HCT116 (cell line): ENCODE measurements at regions not wholly inside any gene's neighbourhood (a gene's known extent, or its start where the extent isn't known, plus 50 kb on each side); places are given as distances from the start of the nearest gene placed in this dataset.

Experiments used
- ATAC-seq: fragments of 200-7000 bp; cut with Tn5 transposase; 2 replicates; pipeline ENCODE4 v1.9.1; 2020; ENCODE audit warnings: mild to moderate bottlenecking, moderate library complexity
- BruUV-seq: library from RNA; stranded (reverse); fragments of 400-500 nt; replicated peaks from 2 replicates; lab custom pipeline; 2021; lab: Mats Ljungman, UMichigan
- CTCF ChIA-PET: fragments of 300-600 bp; sonication (Branson Sonifier 250); formaldehyde crosslinking; loops from one replicate; lab custom pipeline; 2021; ENCODE audit warnings: antibody characterized with exemption; lab: Charles Lee
- POLR2A ChIA-PET: fragments of 300-600, 350-600 bp; sonication (Branson Sonifier 250); formaldehyde crosslinking; loops from one replicate; lab custom pipeline; 2021; ENCODE audit warnings: antibody characterized with exemption; lab: Charles Lee
- RAD21 ChIA-PET, 2 experiments: fragments of 300-600 bp; sonication (Branson Sonifier 250); formaldehyde crosslinking; loops; one replicate each; lab custom pipeline; 2023; ENCODE audit warnings: low total read pairs in 2 of 2; ENCODE audit not compliant: uncharacterized antibody in 2 of 2, unreplicated experiment in 2 of 2, low non-redundant PET in 1 of 2; lab: Charles Lee
- DNase-seq: peaks from one replicate; pipeline ENCODE4 v3.0.0-alpha.2; 2010; ENCODE audit warnings: low read depth, low spot score
- H2AFZ ChIP-seq: fragments of 200-600 bp; shearing (Covaris generic), sonication (generic); 2 replicates; pipeline ENCODE4 v1.6.1; 2017; ENCODE audit warnings: low read depth, mixed run types, mixed read lengths, antibody characterized with exemption, low read length; ENCODE audit not compliant: poor library complexity, severe bottlenecking
- H3K27ac ChIP-seq: 2 replicates; pipeline ENCODE4 v1.5.1; 2012; ENCODE audit warnings: low read depth, low read length
- H3K27me3 ChIP-seq: fragments of 200-600 bp; sonication (generic); 2 replicates; pipeline ENCODE4 v1.6.1; 2016; ENCODE audit warnings: mixed run types, low read length, mixed read lengths; ENCODE audit not compliant: insufficient read depth
- H3K36me3 ChIP-seq, 2 experiments: fragments of 200-500 bp in 1 of 2; fragments of 200-600 bp in 1 of 2; sonication (Bioruptor generic) in 1 of 2; sonication (generic) in 1 of 2; 2 replicates each; pipeline versions ENCODE4 v1.5.1 to v1.6.1; 2014 to 2016; ENCODE audit warnings: low read length in 2 of 2, inconsistent platforms in 1 of 2, mixed read lengths in 1 of 2, mixed run types in 1 of 2; ENCODE audit not compliant: insufficient read depth in 2 of 2, control insufficient read depth in 1 of 2
- H3K4me1 ChIP-seq, 2 experiments: fragments of 200-600 bp in 1 of 2; sonication (generic) in 1 of 2; 2 replicates each; pipeline versions ENCODE4 v1.5.1 to v1.6.1; 2012 to 2017; ENCODE audit warnings: low read length in 2 of 2, inconsistent platforms in 1 of 2, mild to moderate bottlenecking in 1 of 2, mixed read lengths in 1 of 2, mixed run types in 1 of 2, moderate library complexity in 1 of 2; ENCODE audit not compliant: insufficient read depth in 2 of 2, control insufficient read depth in 1 of 2
- H3K4me2 ChIP-seq: fragments of 200-600 bp; sonication (generic); 2 replicates; pipeline ENCODE4 v1.6.1; 2017; ENCODE audit warnings: mixed run types, low read length, mixed read lengths
- H3K4me3 ChIP-seq, 2 experiments: fragments of 200-600 bp in 1 of 2; sonication (generic) in 1 of 2; replicated peaks in 1 of 2; 2 replicates each; pipeline ENCODE4 v1.5.1; 2011 to 2016; ENCODE audit warnings: low read length in 2 of 2, control low read depth in 1 of 2, low read depth in 1 of 2, mild to moderate bottlenecking in 1 of 2, mixed read lengths in 1 of 2, mixed run types in 1 of 2
- H3K79me2 ChIP-seq: fragments of 200-600 bp; sonication (generic); 2 replicates; pipeline ENCODE4 v1.6.1; 2017; ENCODE audit warnings: mild to moderate bottlenecking, mixed run types, low read length, moderate library complexity, mixed read lengths; ENCODE audit not compliant: insufficient read depth
- H3K9ac ChIP-seq: fragments of 200-600 bp; sonication (generic); 2 replicates; pipeline ENCODE4 v1.6.1; 2016; ENCODE audit warnings: low read length, mixed read lengths
- H3K9me2 ChIP-seq: fragments of 200-600 bp; sonication (generic), shearing (Covaris generic); 2 replicates; pipeline ENCODE4 v1.6.1; 2017; ENCODE audit warnings: mixed run types, mild to moderate bottlenecking, moderate library complexity; ENCODE audit not compliant: insufficient read depth
- H3K9me3 ChIP-seq, 2 experiments: fragments of 200-500 bp in 1 of 2; fragments of 200-600 bp in 1 of 2; sonication (Bioruptor generic) in 1 of 2; sonication (generic) in 1 of 2; 2 replicates each; pipeline ENCODE4 v1.6.1; 2014 to 2017; ENCODE audit warnings: low read length in 2 of 2, mixed read lengths in 2 of 2, inconsistent platforms in 1 of 2, low read depth in 1 of 2, mild to moderate bottlenecking in 1 of 2, mixed run types in 1 of 2, moderate library complexity in 1 of 2; ENCODE audit not compliant: control insufficient read depth in 1 of 2, insufficient read depth in 1 of 2
- H4K20me1 ChIP-seq: fragments of 200-600 bp; sonication (generic), shearing (Covaris generic); 2 replicates; pipeline ENCODE4 v1.6.1; 2017; ENCODE audit warnings: mixed run types, mild to moderate bottlenecking, moderate library complexity; ENCODE audit not compliant: insufficient read depth
- CBX3 ChIP-seq: IDR thresholded peaks from 2 replicates; pipeline ENCODE4 v1.6.1; 2012; ENCODE audit warnings: low read depth
- CEBPB ChIP-seq: IDR thresholded peaks from 2 replicates; pipeline ENCODE4 v1.6.1; 2012; ENCODE audit warnings: low read depth
- EGR1 ChIP-seq: IDR thresholded peaks from 2 replicates; pipeline ENCODE4 v1.6.1; 2012; ENCODE audit warnings: low read depth
- ELF1 ChIP-seq: IDR thresholded peaks from 2 replicates; pipeline ENCODE4 v1.6.1; 2012; ENCODE audit warnings: low read depth, borderline replicate concordance
- FOSL1 ChIP-seq: IDR thresholded peaks from 2 replicates; pipeline ENCODE4 v1.6.1; 2012; ENCODE audit warnings: low read depth
- JUND ChIP-seq: IDR thresholded peaks from 2 replicates; pipeline ENCODE4 v1.6.1; 2012
- POLR2A ChIP-seq: IDR thresholded peaks from 2 replicates; pipeline ENCODE4 v1.7.0; 2011; ENCODE audit warnings: borderline replicate concordance; ENCODE audit not compliant: insufficient read depth, insufficient read length; ENCODE audit errors: extremely low read depth
- POLR2AphosphoS5 ChIP-seq: IDR thresholded peaks from 2 replicates; pipeline ENCODE4 v1.6.1; 2011; ENCODE audit warnings: mild to moderate bottlenecking, low read depth, low read length, moderate library complexity
- SIN3A ChIP-seq: IDR thresholded peaks from 2 replicates; pipeline ENCODE4 v1.6.1; 2012; ENCODE audit warnings: low read depth
- SP1 ChIP-seq: IDR thresholded peaks from 2 replicates; pipeline ENCODE4 v1.6.1; 2012; ENCODE audit warnings: low read depth
- SRF ChIP-seq: IDR thresholded peaks from 2 replicates; pipeline ENCODE4 v1.6.1; 2012; ENCODE audit warnings: low read depth
- YY1 ChIP-seq: IDR thresholded peaks from 2 replicates; pipeline ENCODE4 v1.6.1; 2011; ENCODE audit warnings: low read length, low read depth, moderate library complexity, mild to moderate bottlenecking; ENCODE audit not compliant: insufficient replicate concordance; ENCODE audit errors: extremely low read depth
- ZBTB33 ChIP-seq: IDR thresholded peaks from 2 replicates; pipeline ENCODE4 v1.6.1; 2011; ENCODE audit warnings: mild to moderate bottlenecking, low read length, moderate library complexity; ENCODE audit not compliant: insufficient replicate concordance; ENCODE audit errors: extremely low read depth
- ZFX ChIP-seq: fragments of 450-650 bp; IDR thresholded peaks from 2 replicates; pipeline ENCODE4 v1.6.1; 2017
- intact Hi-C: fragments of 100-400 bp; cut with micrococcal nuclease; formaldehyde crosslinking; loops from 2 replicates; pipeline ENCODE4 v1.10.0; 2022
- TF ChIP-seq, protein P1 (sequence below): IDR thresholded peaks from 2 replicates; pipeline ENCODE4 v1.6.1; 2012; ENCODE audit warnings: low read depth
- TF ChIP-seq, protein P2 (sequence below), 3 experiments: fragments of 200-600 bp in 1 of 3; sonication (generic) in 1 of 3; IDR thresholded peaks in 2 of 3; conservative IDR thresholded peaks in 1 of 3; 2 replicates each; pipeline ENCODE4 v1.5.1; 2012 to 2017; ENCODE audit warnings: low read depth in 2 of 3, low read length in 2 of 3, antibody characterized with exemption in 1 of 3, borderline replicate concordance in 1 of 3, control low read depth in 1 of 3, mild to moderate bottlenecking in 1 of 3, mixed read lengths in 1 of 3, mixed run types in 1 of 3, moderate library complexity in 1 of 3; ENCODE audit not compliant: insufficient read depth in 1 of 3

DNA sequence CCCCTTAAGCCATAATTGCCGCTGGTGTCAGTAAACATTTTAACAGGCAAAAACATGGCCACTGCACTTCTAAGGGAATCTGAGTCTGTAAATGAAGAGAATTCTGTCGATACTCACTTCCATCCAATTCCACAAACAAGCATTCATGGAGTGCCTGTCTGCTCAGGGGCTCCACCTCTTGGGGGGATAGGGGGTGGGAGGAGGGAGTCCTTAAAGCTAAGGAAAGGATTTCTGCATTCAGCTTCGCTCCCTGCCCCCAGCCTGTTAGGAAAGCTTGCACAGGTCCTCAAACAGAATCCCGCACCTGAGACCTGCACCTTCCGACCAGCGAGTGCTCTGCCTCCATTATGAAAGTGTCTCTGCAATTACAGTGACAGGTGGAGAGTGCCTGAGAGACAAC is 130.2 kb upstream of the KIT start:
- RAD21 ChIA-PET: no interaction called here
- Histone ChIP-seq H3K9ac (no peak overlapping the region), H4K20me1 (no peaks in the 10 kb centered on the region), H3K27me3 (0 out of 2 replicates have a peak, but pooled peaks cover 4% of the 10 kb centered on the region), H3K9me2 (no peaks in the 10 kb centered on the region), H3K4me1 (peaks cover 0 to 6% of the 10 kb centered on the region in 2 experiments; a peak in 1 of 4 replicates), H2AFZ (no peak overlapping the region), H3K79me2 (no peaks in the 10 kb centered on the region), H3K4me2 (no peak overlapping the region), H3K9me3 (no peaks in the 10 kb centered on the region), H3K27ac (no peak overlapping the region), H3K36me3 (no peaks in the 10 kb centered on the region), H3K4me3 (no peak overlapping the region)
- POLR2A ChIA-PET: no interaction called here
- intact Hi-C loops: no loop called here
- DNase-seq: no peak
- TF ChIP-seq EGR1 (no peak), CEBPB (no peak), POLR2A (no peak), ELF1 (no peak), CBX3 (no peak), FOSL1 (no peak), SIN3A (no peak), SP1 (no peak), JUND (no peak), SRF (no peak), YY1 (no peak), POLR2AphosphoS5 (no peak), ZBTB33 (no peak), ZFX (no peak)
- TF ChIP-seq, protein P1, sequence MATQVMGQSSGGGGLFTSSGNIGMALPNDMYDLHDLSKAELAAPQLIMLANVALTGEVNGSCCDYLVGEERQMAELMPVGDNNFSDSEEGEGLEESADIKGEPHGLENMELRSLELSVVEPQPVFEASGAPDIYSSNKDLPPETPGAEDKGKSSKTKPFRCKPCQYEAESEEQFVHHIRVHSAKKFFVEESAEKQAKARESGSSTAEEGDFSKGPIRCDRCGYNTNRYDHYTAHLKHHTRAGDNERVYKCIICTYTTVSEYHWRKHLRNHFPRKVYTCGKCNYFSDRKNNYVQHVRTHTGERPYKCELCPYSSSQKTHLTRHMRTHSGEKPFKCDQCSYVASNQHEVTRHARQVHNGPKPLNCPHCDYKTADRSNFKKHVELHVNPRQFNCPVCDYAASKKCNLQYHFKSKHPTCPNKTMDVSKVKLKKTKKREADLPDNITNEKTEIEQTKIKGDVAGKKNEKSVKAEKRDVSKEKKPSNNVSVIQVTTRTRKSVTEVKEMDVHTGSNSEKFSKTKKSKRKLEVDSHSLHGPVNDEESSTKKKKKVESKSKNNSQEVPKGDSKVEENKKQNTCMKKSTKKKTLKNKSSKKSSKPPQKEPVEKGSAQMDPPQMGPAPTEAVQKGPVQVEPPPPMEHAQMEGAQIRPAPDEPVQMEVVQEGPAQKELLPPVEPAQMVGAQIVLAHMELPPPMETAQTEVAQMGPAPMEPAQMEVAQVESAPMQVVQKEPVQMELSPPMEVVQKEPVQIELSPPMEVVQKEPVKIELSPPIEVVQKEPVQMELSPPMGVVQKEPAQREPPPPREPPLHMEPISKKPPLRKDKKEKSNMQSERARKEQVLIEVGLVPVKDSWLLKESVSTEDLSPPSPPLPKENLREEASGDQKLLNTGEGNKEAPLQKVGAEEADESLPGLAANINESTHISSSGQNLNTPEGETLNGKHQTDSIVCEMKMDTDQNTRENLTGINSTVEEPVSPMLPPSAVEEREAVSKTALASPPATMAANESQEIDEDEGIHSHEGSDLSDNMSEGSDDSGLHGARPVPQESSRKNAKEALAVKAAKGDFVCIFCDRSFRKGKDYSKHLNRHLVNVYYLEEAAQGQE: no peak
- TF ChIP-seq, protein P2, sequence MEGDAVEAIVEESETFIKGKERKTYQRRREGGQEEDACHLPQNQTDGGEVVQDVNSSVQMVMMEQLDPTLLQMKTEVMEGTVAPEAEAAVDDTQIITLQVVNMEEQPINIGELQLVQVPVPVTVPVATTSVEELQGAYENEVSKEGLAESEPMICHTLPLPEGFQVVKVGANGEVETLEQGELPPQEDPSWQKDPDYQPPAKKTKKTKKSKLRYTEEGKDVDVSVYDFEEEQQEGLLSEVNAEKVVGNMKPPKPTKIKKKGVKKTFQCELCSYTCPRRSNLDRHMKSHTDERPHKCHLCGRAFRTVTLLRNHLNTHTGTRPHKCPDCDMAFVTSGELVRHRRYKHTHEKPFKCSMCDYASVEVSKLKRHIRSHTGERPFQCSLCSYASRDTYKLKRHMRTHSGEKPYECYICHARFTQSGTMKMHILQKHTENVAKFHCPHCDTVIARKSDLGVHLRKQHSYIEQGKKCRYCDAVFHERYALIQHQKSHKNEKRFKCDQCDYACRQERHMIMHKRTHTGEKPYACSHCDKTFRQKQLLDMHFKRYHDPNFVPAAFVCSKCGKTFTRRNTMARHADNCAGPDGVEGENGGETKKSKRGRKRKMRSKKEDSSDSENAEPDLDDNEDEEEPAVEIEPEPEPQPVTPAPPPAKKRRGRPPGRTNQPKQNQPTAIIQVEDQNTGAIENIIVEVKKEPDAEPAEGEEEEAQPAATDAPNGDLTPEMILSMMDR (IDR thresholded peaks at IDR 0.05 in 2 of 3, conservative IDR thresholded peaks at IDR 0.05 in 1 of 3; ENCODE audit: borderline replicate concordance in 1 of 3, insufficient read depth in 1 of 3, low read depth in 2 of 3, low read length in 2 of 3): no peak
- ATAC-seq: no peak
- CTCF ChIA-PET: no interaction called here
- no TSS peak for BruUV-seq
